ENCODE measurements at regions not wholly inside any gene's neighbourhood (a gene's known extent, or its start where the extent isn't known, plus 50 kb on each side); places are given as distances from the start of the nearest gene placed in this dataset.

DNA sequence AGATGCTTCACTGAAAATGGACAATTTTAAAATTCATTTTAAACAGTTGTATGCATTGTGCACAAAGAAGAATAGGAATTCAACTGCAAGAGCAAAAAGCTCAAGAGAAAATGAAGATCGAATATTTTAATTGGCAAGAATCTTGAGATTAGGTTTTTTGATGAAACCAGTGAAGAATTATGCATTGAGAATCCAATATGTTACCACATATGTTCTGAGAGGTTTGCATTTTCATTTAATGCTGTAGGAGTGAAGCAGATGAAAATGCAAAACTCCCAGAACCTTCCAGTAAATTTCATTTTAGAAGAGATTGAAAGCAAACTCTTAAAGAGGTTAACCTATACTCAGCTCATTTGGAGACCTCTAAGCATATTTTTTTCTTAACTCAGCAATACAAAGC lies 298.0 kb downstream of the OLFM3 start:
- no peak for DNase-seq (ENCODE audit: low read depth, low spot score)

DNA sequence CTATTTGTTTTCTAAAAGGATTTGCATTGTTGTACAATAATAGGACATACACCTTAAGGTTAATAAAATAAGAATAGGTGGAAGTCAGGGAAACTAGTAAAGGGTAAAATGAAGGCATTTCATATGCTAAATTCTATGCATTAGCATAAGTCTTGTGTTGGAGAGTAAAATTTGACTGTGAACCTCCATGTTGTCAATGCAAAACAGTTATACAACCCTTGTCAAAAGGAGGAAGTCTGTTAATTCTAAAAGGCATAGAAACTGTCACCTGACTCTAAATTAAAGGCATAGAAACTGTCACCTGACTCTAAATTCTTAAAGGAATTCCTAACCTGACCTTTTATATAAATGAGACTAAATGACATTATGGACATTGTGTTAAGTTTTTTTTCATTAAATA lies 291.8 kb downstream of the OLFM3 start:
- DNase-seq (ENCODE audit: low read depth, low spot score): no peak

DNA sequence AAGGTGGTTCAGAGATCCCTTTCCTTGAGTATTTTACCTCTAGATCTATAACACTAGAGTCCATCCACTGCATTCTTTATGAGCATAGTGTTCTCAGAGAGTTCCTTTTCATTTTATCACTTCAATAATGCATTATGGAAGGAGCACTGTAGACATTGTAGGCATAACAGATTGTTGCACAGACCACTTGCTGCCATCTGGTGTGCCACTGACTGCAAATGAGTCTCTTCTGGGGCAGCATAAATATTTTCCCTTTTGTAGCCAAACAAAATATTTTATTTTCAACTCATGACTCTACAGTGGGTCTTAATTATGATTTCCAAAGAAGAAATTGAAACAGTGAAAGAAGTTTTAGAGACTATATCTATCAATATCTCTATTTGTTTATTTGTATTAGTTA lies 290.4 kb downstream of the OLFM3 start:
- no peak for DNase-seq (ENCODE audit: low read depth, low spot score)

- DNase-seq (ENCODE audit: low read depth, low spot score): no peak
Observed at GRCh38 chr1:101709721-101710120, 287.0 kb downstream of the OLFM3 start.

DNA sequence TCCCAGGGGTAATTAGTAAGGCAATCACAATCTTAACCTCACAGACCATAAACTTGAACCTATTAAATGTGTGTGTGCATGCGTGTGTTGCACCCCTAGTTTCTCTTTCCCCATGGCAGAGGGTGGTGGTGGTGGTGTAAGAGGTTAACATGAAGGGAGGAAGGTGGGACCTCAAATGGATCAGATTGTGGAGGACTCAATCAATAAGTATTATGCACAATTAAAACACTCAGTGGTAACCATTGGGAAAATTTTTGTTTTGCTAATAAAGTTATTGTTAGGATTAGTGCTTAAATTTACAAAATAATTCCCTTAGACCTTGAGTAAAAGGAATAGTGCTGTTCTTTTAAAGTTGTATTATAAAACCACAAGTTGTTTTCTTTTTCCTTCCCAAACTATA lies 283.0 kb downstream of the OLFM3 start:
- no peak for DNase-seq (ENCODE audit: low read depth, low spot score)

DNA sequence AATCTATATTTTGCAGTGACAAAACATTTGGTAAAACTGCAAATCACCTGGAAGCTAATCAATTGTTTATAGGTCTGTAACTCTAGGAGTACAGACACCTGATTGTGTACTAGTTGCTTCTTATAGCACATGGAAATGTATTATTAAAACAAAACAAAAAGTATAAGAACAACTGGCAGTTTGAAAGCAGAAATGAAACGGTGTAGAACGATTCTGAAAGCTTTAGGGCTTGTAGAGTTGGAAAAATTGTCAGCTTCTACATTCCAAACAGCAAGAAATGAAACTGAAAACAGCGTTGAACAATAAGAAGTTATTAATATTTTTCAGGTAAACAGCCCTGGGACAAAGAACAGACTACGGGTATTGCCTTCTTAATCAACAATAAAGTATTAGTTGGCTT lies 273.3 kb downstream of the OLFM3 start:
- no peak for DNase-seq (ENCODE audit: low read depth, low spot score)

DNA sequence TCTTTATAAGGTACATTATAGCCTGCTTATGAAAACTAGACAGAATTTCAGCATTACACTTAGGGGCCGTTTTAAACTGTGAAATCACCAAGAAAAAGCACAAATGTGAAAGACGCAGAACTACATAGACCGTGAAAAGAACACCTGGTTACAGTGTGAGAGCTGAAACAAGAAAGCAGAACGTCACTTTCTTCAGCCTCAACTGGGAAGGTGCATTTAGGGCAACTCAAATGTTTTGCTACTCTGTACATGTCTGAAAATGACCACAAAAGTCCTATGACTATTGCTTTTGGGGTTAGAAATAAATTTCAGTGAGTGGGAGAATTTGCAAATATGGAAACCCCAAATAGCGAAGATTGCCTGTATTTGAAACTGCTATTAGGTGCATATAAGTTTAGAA lies 268.7 kb downstream of the OLFM3 start:
- no peak for DNase-seq (ENCODE audit: low read depth, low spot score)

GRCh38 chr1:101730559-101730958 lies 266.2 kb downstream of the OLFM3 start:
- DNase-seq (ENCODE audit: low read depth, low spot score): no peak

GRCh38 chr1:101732261-101732660 lies 264.5 kb downstream of the OLFM3 start:
- DNase-seq (ENCODE audit: low read depth, low spot score): no peak

- DNase-seq (ENCODE audit: low read depth, low spot score): no peak
Observed at GRCh38 chr1:101733340-101733739, 263.4 kb downstream of the OLFM3 start.

DNA sequence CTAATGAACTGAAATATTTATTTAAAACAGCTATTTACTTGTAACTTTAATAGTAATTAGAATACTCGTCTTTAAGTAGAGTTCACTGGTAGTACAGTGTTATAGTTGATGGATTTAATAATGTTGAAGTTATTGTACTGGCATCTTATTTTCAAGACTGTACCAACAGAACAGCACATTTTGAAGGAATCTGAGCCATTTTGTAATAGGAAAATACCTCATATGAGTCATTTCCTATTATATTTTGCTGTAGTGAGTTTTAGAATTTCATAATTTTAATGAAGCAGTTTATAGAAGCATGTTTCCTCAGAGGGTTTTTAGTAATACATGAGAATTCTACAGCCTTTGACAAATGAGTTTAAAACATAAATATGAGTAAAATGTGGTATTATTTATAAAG lies 258.3 kb downstream of the OLFM3 start:
- peak; percentile 4 for DNase-seq (ENCODE audit: low read depth, low spot score)

DNA sequence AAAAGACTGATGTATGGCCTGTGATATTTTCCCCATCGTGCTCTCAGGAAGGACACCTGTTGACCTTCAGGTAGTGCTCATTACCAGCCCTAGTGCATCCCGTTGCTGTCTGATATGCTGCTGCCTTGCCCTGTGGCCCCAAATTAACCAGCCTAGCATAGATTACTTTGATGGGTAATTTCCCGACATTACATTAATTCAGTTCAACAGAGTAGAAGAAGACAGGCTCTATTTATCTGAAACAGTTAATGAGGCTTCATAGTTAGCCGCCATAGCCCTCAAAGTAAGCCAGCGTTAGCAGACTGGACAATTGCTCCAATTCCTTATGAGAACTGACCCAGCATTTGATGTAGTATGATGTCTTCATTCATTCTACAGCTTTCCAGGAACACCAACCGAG lies 257.6 kb downstream of the OLFM3 start:
- DNase-seq (ENCODE audit: low read depth, low spot score): no peak

GRCh38 chr1:101739826-101740330 lies 256.8 kb downstream of the OLFM3 start:
- DNase-seq (ENCODE audit: low read depth, low spot score): peak; percentile 0

GRCh38 chr1:101741910-101742309 lies 254.8 kb downstream of the OLFM3 start:
- DNase-seq (ENCODE audit: low read depth, low spot score): no peak

- DNase-seq (ENCODE audit: low read depth, low spot score): no peak
Observed at GRCh38 chr1:101742509-101742908, 254.2 kb downstream of the OLFM3 start.

DNA sequence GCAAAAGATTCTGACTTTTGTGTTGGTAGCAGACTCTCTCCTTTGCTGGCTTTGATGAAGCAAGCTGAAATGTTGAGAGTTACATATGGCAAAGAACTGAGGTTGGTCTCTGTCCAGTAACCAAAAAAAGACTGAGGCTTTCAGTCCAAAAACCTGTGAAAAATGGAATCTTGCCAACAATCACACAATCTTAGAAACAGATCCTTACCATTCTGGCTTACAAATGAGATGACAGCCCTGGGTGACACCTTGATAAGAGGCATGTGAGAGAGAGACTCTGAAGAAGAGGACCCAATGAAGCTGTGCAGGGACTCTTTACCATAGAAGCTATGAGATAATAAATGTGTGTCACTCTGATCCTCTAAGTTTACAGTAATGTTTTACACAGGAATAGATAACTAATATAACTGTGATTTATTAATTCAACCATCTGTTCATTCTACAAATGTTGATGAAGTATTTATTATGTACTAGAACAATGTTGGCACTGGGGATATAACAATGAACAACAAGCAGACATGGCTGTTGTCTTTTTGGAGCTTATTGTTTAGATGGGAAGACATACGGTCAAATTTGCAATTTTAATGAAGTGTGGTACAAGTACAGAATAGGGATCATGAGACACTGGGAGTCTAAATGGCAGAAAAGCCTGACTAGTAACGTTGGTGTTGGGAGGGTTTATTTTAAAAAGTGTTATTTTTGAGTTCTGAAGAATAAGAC lies 251.0 kb downstream of the OLFM3 start:
- peak; percentile 2 for DNase-seq (ENCODE audit: low read depth, low spot score)

- no peak for DNase-seq (ENCODE audit: low read depth, low spot score)
Observed at GRCh38 chr1:101748077-101748476, 248.6 kb downstream of the OLFM3 start.
